Ureter (tissue), 1 donor: ENCODE measurements at regions not wholly inside any gene's neighbourhood (a gene's known extent, or its start where the extent isn't known, plus 50 kb on each side); places are given as distances from the start of the nearest gene placed in this dataset.

Source experiments
- DNase-seq: peaks from one replicate; pipeline ENCODE4 v3.0.0-alpha.2; 2020; ENCODE audit warnings: low spot score
- donor health status: DM: yes; HTN: yes; CAD: no.

DNA sequence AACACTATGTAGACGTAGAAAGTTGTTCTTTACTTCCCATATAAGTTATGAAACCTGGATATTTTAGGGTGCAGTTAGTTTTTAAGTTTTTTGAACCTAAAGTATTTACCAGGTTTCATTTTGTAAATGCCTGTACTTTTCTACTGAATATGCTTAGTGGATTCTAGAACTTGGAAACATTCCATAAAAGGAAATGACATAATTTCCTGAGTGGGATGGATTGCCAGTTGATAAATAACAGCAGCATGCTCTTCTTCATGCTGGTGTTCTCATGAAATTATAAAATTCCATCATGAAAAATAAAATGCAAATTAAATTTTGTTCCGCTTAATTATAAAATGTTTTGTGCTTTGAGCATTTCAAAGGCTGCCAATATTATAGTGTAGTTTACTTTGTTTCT is 362.2 kb upstream of the PCDH20 start:
- no peak for DNase-seq

DNA sequence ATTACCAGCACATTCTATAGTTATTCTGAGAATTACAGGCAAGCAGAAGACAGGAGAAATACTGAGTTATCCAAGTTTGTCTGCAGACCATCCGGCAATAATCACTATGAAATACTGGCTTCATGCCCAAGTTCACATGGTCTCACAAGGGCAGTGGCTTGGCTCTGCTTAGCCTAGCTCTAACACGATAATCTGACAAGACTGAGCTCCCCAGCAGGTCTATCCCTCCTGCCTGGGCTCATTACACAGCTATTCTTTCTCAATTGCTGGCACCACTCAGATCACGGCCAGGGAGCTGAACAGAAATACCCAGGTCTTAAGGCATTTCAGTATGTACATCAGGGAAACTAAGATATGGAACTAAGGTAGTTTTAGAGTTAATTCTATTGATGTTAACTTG is 361.6 kb upstream of the PCDH20 start:
- DNase-seq = no peak

DNA sequence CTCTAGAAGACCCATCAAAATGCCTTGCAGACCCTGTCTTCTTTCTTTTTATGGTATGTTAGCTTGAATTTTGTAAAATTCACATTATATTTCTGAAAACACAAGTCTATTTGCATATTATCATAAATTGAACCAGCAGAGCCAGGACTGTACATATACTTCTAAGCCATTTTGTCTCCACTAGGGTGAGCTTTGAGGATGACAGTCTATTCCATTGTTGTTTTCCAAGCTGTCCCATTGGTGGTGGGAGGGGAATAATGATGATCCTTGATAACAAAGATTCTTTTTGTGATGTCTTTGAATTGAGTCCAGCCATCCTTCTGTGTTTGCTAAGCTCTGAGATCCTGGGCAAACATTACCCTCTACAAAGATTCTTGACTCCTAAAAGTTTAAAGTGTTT is 359.3 kb upstream of the PCDH20 start:
- no peak for DNase-seq

DNA sequence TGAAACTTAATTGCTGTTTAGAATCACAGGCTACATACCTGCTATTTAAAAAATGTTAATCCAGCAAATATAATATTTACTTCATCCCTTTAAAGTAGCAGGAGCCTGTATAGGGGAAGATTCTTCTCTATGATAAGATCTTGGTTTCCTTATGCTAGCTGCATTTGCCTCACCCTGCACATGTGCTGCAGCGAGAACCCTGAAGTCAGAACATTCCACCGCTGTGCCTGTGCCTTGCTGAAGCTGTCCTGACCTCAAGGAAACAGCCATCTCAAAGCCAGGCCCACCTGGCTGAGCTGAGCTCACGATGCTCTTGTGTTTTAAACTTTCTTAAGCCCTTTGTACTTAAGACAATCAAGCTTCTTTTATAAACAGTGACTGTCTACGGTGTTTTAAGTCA is 355.0 kb upstream of the PCDH20 start:
- DNase-seq = no peak

DNA sequence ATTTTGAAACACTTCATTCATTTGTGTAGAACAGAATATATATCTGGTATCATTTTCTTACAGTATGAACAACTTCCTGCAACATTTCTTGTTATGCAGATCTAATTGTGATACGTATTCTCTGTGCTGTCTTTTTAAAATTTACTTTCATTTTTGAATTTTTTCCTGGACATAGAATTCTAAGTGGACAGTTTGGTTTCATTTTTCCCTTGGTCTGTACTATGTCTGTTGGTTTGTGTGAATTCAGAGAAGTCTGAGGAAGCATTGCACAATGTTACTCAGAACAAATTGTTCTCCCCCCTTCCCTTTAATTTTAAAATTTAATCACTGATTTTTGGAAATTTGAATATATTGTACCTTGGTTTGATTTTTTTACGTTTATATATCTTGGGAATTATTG is 352.5 kb upstream of the PCDH20 start:
- no peak for DNase-seq

DNA sequence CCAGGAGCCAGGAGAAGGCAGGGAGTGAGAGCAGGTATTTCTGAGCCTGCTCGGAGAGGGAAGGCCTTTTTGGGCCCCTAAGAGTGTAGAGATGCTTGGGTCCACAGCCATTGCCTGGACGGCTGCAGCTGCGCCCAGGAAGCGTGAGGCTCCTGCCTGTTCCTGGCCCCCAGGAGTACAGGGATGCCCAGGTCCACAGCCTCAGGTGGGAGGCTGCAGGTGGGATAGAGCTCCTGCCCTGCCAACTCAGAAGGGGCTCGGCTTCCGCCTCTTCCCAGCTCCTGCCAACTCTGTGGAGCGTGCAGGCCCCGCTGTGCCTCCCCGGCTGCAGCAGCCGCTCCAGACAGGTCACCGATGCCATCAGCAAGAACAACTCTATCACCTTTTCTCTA is 351.0 kb upstream of the PCDH20 start:
- DNase-seq = no peak

DNA sequence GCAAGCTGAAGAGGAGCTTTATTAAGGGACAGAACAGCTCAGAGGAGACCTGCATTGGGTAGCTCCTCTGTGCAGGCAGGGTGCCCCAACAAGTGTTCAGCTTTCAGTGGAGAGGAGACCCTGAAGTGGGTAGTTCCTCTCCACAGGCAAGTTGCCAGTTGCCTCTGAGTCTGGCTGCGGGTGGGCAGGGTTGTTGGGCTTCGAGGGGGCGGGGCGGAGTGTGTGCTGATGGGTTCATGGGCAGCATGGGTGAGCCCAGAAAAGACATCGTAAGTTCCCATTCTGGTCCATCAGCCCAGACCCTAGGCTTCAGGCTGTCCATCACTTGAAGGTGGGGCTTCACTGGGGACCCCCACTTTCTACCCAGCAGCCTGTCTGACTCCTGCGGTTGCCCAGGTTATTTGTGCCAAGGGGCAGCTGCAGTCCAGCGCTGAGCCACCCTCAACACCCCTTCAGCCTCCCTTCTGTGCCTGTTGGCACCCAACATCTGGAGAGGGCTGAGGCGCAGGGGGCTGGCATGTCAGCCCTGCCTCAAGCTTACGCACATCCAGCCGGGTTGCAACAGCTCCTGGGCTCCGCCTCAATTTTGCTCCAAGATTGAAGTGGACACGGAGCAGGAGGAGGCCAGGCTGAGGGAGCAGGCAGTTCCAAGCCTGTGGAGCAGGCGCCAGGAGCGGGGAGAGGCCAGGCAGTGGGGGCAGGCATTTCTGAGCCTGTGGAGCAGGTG is 350.5 kb upstream of the PCDH20 start:
- DNase-seq = no peak

DNA sequence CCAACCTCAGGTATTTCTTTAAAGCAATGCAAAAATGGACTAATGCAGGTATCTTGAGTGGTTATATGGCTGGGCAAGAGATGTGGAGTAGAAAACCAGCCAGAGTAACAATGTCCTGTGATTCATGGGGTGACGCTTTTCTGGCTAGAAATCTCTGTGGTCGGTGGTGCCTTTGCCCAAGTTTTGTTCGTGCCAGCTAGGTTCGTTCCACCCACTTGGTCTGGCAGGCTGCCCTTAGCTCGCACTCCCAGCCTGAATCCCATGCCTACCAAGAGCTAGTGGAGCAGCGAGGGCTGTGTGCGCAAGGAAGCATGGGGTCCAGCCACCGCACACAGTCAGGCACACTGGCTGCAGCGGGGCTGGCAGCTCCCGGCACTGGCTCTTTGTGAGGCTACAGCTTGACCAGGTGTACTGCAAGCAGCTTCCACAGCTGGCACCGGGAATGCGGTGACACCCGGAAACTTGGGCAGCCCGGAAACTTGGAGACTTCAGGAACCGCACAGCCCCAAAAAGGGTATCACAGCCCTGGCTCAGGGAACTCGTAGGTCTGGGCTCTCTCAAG is 349.6 kb upstream of the PCDH20 start:
- DNase-seq = no peak

DNA sequence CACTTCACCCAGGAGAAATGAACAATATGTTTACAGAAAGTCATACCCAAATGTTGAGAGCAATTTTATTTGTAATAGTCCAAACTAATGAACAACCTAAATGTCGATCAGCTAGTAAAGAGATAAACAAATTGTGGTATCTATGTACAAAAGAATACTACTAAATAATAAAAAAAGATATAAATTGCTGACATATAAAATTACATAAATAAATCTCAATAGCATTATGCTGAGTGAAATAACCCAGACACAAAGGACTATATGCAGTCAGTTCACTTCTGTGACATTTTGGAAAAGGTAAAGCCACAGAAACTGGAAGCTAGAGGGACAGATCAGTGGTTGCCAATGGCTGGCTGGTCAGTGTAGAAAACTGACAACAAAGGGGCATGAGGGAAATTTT is 346.0 kb upstream of the PCDH20 start:
- DNase-seq = no peak

DNA sequence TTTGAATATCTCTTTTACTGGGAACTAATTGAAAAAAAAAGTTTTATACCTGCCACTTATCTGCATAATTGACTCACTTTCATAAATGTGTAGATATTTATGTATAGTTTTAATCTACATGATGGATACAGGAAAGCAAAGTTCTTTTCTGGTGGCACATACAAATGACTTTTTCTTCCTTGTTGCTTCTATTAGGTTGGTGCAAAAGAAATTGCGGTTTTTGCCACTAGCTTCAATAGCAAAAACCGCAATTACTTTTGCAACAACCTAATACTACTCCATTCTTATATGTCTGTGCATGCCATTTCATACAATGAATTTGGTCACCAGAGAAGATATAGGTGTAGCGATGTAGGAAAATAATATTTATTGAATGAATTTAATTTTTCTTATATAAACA is 344.5 kb upstream of the PCDH20 start:
- no peak for DNase-seq

DNA sequence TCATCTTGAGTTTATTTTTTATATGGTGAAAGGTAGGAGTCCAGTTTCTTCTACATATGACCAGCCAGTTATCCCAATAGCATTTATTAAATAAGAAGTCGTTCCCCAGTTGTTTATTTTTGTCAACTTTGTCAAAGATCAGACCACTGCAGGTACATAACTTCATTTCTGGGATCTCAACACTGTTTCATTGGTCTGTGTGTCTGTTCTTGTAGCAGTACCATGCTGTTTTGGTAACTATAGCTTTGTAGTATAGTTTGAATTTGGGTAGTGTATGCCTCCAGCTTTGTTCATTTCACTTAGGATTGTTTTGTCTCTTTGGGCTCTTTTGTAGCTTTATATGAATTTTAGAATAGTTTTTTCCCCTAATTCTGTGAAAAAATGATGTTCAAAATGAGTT is 340.4 kb upstream of the PCDH20 start:
- no peak for DNase-seq

DNA sequence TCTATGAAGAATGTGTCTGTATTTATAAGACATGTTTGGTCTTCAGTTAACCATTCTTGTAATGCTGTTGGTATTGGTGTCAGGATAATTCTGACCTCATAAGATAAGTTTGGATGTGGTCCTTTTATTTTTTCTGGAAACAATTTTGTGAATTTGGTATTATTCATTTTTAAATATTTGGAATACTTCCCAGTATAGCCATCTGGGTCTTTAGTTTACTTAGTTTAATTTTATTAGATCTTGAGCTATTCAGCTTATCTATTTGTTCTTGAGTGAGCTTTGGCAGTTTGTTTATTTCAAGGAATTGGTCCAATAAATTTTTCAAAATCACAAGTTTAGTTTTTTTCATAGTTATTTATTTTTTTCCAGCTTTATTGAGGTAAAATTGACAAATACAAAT is 335.4 kb upstream of the PCDH20 start:
- no peak for DNase-seq

DNA sequence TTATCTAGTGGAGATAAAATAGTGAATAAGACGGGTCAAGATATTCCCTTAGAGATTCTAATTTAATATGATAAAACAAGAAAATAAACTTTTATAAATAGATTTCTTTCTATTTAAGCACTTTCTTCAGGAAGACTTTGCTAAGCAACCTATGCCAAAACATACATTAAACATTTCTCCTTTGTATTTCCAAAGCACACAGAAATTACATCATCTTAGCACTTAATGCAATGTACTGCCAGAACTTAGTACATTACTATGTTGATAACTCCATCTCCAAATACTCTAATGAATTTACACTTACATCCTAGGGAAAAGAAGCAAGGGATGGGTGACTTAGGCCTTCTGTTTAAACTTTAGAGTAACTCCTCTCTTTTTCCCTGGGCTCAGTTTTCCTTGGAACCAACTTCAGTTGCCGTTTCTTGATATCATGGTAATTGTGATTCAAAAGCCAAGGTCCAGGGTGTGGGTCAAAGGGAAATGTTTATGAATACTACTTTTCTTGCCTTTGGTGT is 322.6 kb upstream of the PCDH20 start:
- no peak for DNase-seq

DNA sequence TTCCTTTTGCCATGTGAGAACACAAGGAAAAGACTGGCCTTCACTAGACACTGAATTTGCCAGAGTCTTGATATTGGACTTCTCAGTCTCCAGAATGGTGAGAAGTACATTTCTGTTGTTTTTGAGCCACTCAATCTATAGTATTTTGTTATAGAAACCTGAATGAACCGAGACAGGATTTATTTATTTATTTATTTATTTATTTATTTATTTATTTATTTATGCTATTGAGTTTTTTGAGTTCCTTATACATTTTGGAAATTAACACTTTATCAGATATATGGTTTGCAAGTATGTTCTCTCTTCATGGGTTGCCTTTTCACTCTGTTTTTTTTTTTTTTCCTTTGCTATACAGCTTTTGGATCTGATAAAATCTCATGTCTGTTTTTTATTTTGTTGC is 319.0 kb upstream of the PCDH20 start:
- DNase-seq = no peak

DNA sequence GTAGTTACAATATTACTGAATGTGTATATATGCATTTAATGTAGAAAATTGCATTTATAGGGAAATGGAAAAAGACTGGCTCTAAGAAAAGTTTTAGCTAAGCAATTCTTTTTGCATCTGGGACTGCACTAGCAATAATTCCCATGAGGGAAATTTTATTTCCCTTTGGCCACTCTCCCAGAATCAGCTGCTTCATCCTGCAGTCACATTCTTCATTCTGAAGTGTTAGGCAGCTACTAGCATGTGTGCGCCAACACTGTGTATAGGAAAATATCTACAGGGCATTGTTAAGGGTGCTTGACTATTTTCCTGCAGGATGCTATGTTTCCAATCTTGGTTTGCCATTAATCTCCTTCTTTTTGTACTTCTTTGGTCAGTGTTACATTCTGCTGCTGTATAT is 312.8 kb upstream of the PCDH20 start:
- no peak for DNase-seq

DNA sequence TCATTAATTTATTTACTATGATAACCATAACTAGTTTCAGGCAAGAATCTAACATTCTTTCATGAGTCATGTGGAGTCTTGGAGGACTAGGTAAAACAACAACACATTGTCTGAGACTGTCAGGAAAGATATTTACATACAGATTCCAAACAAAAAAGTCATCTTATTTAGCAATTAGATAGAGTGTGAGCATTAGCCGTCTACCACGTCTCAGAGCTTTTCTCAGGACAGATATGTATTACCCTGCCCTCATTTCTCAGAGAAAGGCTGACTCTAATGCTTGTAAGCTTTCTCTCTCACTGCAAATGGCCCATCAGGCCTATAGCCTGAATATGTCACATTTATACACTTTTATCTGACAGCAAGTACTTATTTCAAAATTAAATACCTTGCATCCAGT is 312.1 kb upstream of the PCDH20 start:
- DNase-seq = no peak

DNA sequence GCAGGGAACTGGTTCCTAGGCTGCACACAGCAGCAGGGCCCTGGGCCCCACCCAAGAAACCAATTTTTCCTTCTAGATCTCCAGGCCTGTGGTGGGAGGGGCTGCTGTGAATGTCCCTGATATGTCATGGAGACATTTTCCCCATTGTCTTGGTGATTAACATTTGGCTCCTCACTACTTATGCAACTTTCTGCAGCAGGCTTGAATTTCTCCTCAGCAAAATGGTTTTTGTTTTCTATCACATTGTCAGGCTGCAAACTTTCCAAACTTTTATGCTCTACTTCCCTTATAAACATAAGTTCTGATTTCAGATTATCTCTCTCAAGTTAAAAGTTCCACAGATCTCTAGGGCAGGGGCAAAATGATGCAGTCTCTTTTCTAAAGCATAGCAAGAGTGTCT is 310.2 kb upstream of the PCDH20 start:
- no peak for DNase-seq

DNA sequence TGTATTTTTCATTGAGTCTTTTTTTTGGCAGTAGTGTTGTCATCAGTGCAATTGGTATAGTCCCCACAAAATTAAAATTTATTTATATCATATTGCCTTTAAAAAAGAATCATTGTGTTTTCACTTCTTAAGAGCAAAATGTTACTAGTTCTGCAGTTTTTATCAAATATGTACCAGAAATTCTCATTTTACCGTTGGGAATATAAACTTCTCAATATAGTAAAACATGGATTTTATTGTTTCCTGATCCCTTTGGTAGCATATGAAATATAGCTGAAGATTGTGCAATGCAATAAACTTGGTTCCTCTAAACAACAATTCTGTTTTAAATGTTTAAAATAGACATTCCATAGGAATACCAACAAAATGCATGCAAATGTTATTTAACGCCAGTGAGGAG is 306.5 kb upstream of the PCDH20 start:
- DNase-seq = no peak

DNA sequence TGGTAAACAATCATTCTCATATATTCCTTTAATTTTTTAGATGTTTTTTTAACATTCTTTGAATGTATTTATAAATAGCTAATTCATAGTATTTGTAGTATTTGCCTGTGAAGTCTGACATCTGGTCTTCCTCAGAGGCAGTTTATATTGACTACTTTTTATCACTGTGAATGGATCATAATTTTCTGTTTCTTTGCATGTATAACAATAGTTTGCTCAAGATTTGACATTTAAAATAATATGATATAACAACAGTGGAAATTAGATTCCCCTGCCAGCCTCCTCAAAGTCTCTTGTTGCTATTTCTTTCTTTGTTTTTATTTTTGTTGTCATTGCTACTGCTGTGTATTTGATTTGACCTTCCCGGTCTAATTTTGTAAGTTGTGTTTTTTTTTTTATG is 297.0 kb upstream of the PCDH20 start:
- no peak for DNase-seq

DNA sequence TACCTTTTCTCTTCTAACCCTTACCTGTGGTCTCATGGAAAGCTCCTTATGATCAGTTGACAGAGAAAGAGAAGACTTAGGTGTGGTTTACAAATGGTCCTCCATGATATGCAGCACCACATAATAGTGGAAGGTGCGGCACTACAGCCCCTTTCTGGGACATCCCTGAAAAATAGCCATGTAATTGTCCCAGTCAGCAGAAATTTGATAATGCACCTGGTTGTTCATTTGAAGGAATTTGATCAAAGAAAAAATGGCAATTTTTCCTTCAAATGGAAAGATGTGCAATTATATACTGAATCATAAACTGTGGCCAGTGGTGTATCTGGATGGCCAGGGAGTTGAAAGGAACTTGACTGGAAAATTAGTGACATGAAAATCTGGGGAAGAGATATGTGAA is 293.6 kb upstream of the PCDH20 start:
- no peak for DNase-seq

DNA sequence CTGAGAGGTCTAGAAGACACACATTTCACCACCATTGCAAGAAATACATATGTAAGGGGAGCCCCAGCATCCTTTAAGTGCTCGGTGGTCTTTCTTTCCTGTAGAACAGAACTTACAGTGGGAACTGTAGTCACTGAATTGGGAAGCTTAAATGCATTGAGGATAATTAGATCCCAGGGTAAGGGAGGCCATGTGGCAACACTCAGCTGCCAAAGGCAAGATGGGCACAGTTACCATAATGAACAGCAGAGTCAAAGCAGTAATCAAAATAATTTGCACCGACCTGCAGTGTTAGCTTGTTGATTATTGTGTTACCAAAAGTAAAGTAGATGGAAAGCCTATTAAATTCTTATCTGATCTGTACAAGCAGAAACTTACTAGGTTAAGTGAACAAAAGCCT is 291.2 kb upstream of the PCDH20 start:
- DNase-seq = no peak

DNA sequence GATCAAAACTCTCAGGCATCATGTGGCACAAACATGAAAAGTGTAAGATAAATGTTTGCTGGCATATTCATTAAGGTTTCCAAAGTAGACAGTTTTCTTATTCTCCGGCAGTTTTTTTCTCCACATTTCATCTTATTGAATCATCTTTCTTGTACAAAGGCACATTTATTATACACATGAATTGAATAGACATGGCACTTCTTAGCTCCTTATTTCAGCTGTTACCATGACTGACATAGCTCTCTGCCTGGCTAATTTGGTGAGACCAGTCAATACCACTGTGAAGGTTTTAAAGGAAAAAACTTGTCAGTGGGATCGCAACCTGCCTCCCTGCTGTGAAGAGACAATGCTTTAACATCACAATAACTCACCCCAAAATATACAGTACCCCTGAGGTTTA is 285.0 kb upstream of the PCDH20 start:
- DNase-seq = no peak

DNA sequence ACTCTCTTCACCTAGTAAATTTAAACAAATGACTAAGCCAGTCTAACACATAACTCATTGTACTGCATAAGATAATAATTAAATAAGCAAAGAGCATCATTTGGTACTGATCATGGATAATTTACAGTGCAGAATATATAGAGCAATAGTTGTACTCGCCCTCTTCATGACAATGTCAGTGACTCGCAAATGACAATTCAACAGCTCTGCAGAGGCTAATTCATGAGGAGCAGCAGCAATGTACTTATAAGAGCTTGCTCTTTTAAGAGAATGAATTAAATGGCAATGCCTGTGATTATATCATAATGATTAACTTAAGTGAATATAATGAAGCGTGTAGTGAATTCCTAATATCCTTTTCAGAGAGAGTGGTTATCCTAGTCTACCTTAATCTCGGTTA is 284.5 kb upstream of the PCDH20 start:
- no peak for DNase-seq

DNA sequence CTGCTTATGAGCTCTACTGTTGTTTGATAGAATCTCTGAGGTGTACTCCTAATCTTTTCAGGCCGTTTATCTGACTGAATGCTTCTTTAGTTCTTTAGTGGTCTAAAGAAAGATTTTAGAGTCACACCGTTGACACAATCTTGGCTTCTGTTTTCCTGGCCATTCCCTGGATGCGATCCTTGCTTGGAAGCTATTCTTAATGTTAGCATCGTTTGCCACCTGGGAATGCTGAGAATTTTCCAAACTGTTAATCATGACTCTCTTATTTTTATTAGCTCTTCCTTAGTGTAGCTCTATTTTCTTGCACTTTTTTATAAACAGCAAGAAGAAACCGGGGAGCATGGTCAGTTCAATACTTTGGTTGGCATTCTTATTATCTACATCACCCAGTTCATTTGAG is 281.0 kb upstream of the PCDH20 start:
- DNase-seq = no peak
